GM18517 (cell line): ENCODE measurements at regions not wholly inside any gene's neighbourhood (a gene's known extent, or its start where the extent isn't known, plus 50 kb on each side); places are given as distances from the start of the nearest gene placed in this dataset.
A peak's percentile ranks its signal among the peaks of the same experiment; 100 is the strongest.

Source experiments
- ATAC-seq: cut with Tn5 transposase; IDR thresholded peaks from one replicate; pipeline ENCODE4 v1.9.1; 2021; ENCODE audit warnings: mild to moderate bottlenecking, moderate library complexity; ENCODE audit not compliant: unreplicated experiment

DNA sequence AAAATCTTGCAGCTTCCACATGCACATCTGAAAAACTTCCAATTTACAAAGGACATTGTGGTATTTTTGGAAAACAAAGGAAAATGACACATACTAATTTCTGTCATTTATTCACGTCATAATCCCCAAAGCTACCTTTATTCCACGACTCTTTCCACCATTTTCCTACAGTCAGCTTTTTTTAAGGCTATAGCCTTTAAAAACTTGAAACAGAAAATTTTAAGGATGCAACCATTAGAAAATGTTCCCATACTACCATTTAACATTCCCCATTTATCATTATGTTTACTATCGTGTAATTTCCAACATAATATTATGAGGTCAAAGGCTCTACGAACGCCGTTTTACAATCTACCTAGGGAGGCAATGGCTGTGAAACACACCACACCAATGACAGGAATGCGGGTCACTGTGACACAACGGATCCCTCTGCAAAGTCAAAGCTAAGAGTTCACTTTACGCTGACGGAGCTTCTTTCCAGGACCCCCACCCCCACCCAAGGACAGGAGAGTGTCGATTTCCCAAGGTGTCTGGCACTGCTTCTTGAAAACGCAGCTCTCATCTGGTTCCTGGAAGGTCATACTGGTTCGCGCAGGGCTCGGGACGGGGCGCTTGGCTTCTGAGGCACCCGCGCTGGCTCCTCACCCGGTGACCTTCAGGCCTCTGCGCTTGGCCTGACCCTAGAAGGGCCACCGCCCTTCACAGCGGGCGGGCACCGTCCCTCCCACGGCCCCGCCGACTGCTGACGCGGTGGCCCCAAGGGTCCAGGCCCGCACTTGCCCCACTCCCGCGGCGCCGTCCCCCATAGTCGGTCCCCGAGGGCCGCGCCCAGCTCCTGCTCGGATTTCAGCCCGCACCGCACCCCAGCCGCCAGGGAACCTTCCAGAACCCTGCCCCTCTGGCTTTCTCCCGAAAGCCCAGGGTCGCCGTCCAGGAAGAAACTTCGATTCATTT lies 50.5 kb upstream of the ATF3 start:
- no peak for ATAC-seq

DNA sequence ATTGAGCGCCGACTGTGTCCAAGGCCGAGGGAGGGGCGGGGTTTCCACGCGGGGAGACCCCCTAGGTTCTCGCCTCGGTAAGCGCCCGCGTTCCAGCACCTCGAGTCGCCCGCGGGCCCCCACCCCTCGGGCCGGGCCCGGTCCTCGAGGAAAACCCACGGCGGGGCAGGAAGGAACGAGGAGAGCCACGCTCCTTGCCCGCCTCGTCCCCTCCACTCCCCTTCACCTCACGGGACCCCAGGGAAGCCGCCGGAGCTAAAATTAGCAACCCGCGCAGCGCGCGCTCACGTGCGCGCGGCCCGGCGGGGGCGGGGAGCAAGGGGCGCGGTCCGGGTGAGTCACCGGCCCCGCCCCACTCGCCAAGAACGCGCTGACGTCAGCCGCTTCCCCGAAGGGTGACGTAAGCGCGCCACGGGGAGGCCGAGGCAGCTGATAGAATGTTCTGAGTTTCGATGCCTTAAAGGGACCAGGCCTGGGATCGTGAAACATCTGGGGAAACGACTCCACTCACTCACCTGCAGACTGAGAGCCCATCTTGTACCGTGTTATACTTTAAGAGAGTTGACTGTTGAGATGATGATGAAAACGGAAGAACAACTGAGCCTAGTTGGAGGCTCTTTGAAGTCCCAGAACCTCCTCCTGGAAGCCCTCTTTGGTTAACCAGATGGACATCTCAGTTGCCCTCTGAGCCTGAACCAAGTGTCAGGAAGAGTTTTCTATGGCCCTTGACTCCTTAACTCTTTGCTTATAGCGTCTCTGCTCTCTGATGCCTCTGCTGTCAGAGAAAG lies 49.7 kb upstream of the ATF3 start:
- peak; percentile 79 for ATAC-seq
